ENCODE measurements at regions not wholly inside any gene's neighbourhood (a gene's known extent, or its start where the extent isn't known, plus 50 kb on each side); places are given as distances from the start of the nearest gene placed in this dataset.

- no peak for ATAC-seq
- Histone ChIP-seq H3K9me3 (peaks cover 0 to 23% (median 0%) of the 10 kb centered on the region in 3 donors), H3K27ac (no peak overlapping the region), H3K4me3 (no peak overlapping the region), H3K36me3 (no peaks in the 10 kb centered on the region), H3K27me3 (peaks cover 4% of the 10 kb centered on the region), H3K4me1 (no peaks in the 10 kb centered on the region)
- TF ChIP-seq EP300 (IDR thresholded peaks at IDR 0.05) (no peak), POLR2AphosphoS5 (IDR thresholded peaks at IDR 0.05) (no peak), POLR2A (IDR thresholded peaks at IDR 0.05) (no peak), CTCF (IDR thresholded peaks at IDR 0.05) (no peak)
- WGBS, 2 donors (ENCODE audit: low coverage in 1 of 2), result 30 to 57% methylated on average over 4 to 5 of the region's 7 CpGs
Measured at GRCh38 chr5:9838916-9839315, 208.8 kb upstream of the TAS2R1 start.

- peaks cover 7% of the 10 kb centered on the region for H3K27me3 ChIP-seq
- H3K4me1 ChIP-seq, result no peaks in the 10 kb centered on the region
- no peaks in the 10 kb centered on the region for H3K36me3 ChIP-seq
- no peak for ATAC-seq
- 5 to 27% methylated on average over 2 to 9 of the region's 9 CpGs for WGBS, 2 donors (ENCODE audit: low coverage in 1 of 2)
- TF ChIP-seq CTCF (IDR thresholded peaks at IDR 0.05) (no peak), POLR2A (IDR thresholded peaks at IDR 0.05) (no peak), POLR2AphosphoS5 (IDR thresholded peaks at IDR 0.05) (no peak), EP300 (IDR thresholded peaks at IDR 0.05) (no peak)
- no peak overlapping the region for H3K4me3 ChIP-seq
- no peak overlapping the region for H3K27ac ChIP-seq
- H3K9me3 ChIP-seq, result no peaks in the 10 kb centered on the region
Measured at GRCh38 chr5:9834871-9835770, 205.0 kb upstream of the TAS2R1 start.

GRCh38 chr5:9833871-9834270 lies 203.7 kb upstream of the TAS2R1 start:
- Histone ChIP-seq H3K9me3 (no peaks in the 10 kb centered on the region), H3K36me3 (no peaks in the 10 kb centered on the region), H3K27me3 (peaks cover 7% of the 10 kb centered on the region), H3K27ac (no peak overlapping the region), H3K4me3 (no peak overlapping the region), H3K4me1 (no peaks in the 10 kb centered on the region)
- WGBS, 2 donors (ENCODE audit: low coverage in 1 of 2), result 62% methylated on average over 4 of the region's 6 CpGs; no CpG with 5 or more reads in 1 of the 2 donors
- no peak for TF ChIP-seq EP300 (IDR thresholded peaks at IDR 0.05)
- TF ChIP-seq POLR2AphosphoS5 (IDR thresholded peaks at IDR 0.05), result no peak
- TF ChIP-seq CTCF (IDR thresholded peaks at IDR 0.05), result no peak
- TF ChIP-seq POLR2A (IDR thresholded peaks at IDR 0.05), result no peak
- ATAC-seq, result no peak

- no peaks in the 10 kb centered on the region for H3K36me3 ChIP-seq
- no peaks in the 10 kb centered on the region for H3K9me3 ChIP-seq
- peaks cover 7% of the 10 kb centered on the region for H3K27me3 ChIP-seq
- H3K27ac ChIP-seq, result no peak overlapping the region
- ATAC-seq, result no peak
- WGBS, 2 donors (ENCODE audit: low coverage in 1 of 2), result 32 to 66% methylated on average over 2 to 5 of the region's 5 CpGs
- no peak overlapping the region for H3K4me3 ChIP-seq
- no peak for TF ChIP-seq EP300 (IDR thresholded peaks at IDR 0.05)
- TF ChIP-seq POLR2A (IDR thresholded peaks at IDR 0.05), result no peak
- TF ChIP-seq CTCF (IDR thresholded peaks at IDR 0.05), result no peak
- TF ChIP-seq POLR2AphosphoS5 (IDR thresholded peaks at IDR 0.05), result no peak
- no peaks in the 10 kb centered on the region for H3K4me1 ChIP-seq
Measured at GRCh38 chr5:9832921-9833320, 202.8 kb upstream of the TAS2R1 start.

GRCh38 chr5:9831823-9832222 lies 201.7 kb upstream of the TAS2R1 start:
- no peak overlapping the region for H3K4me3 ChIP-seq
- no peaks in the 10 kb centered on the region for H3K9me3 ChIP-seq
- no peak for ATAC-seq
- H3K27me3 ChIP-seq, result peaks cover 7% of the 10 kb centered on the region
- 82 to 83% methylated on average over 6 of the region's 6 CpGs for WGBS, 2 donors (ENCODE audit: low coverage in 1 of 2)
- H3K27ac ChIP-seq, result no peak overlapping the region
- no peaks in the 10 kb centered on the region for H3K36me3 ChIP-seq
- TF ChIP-seq POLR2AphosphoS5 (IDR thresholded peaks at IDR 0.05) (no peak), EP300 (IDR thresholded peaks at IDR 0.05) (no peak), POLR2A (IDR thresholded peaks at IDR 0.05) (no peak), CTCF (IDR thresholded peaks at IDR 0.05) (no peak)
- H3K4me1 ChIP-seq, result no peaks in the 10 kb centered on the region

Measured in gastroesophageal sphincter (tissue), 4 donors.